ENCODE measurements at regions not wholly inside any gene's neighbourhood (a gene's known extent, or its start where the extent isn't known, plus 50 kb on each side); places are given as distances from the start of the nearest gene placed in this dataset.

DNA sequence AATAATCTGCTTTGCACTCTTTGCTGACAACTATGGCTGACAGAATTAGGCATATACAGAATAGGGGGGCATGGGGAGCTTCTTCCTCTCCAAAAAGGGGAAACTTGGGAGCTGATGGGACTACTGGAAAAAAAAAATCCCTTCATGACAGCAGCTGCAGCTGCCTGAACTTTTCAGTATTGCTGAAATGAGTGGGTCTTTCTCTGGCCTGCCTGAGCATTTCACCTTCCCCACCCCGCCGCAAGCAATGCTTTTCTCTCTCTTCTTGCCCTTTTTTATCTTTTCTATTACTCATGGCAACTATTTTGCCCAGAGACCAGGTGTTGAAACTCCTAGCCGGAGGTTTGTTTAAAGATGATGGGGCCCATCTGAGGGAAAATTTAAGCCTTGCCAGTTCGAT lies 244.9 kb downstream of the SEMA3D start:
- H4K91ac ChIP-seq (ENCODE audit: low read depth, low read length, poor library complexity), result no peak overlapping the region
- no peak overlapping the region for H4K8ac ChIP-seq (ENCODE audit: low read depth, low read length)
- no peak overlapping the region for H2BK120ac ChIP-seq (ENCODE audit: low read depth, low read length)
- no peak overlapping the region for H3K4me3 ChIP-seq (ENCODE audit: low read length in 2 of 2)
- no CpG with 5 or more reads among the region's 4 CpGs for WGBS, 2 donors (ENCODE audit: extremely low coverage in 2 of 2, insufficient read length in 2 of 2, insufficient replicate concordance in 1 of 2)
- H3K4me1 ChIP-seq (ENCODE audit: control insufficient read depth in 2 of 2, insufficient read depth in 1 of 2, low read depth in 1 of 2, low read length in 2 of 2), result no peaks in the 10 kb centered on the region
- no peak overlapping the region for H3K14ac ChIP-seq (ENCODE audit: low read length)
- H2BK15ac ChIP-seq (ENCODE audit: low read length), result no peak overlapping the region
- no peak overlapping the region for H2BK5ac ChIP-seq (ENCODE audit: low read length)
- no peak overlapping the region for H3K18ac ChIP-seq (ENCODE audit: low read length)
- no peaks in the 10 kb centered on the region for H3K9me3 ChIP-seq (replicated peaks in 1 of 2; ENCODE audit: control insufficient read depth in 2 of 2, insufficient read depth in 1 of 2, low read depth in 1 of 2, low read length in 2 of 2)
- no peak for DNase-seq (ENCODE audit: low spot score)
- no peaks in the 10 kb centered on the region for H3K79me1 ChIP-seq (ENCODE audit: low read depth, low read length)
- no peak overlapping the region for H2BK12ac ChIP-seq (ENCODE audit: low read length)
- H3K4me2 ChIP-seq (ENCODE audit: insufficient read depth, low read length, poor library complexity, severe bottlenecking), result no peak overlapping the region
- peak overlapping the region; percentile 37 for H2AFZ ChIP-seq (ENCODE audit: low read length)
- H3K9ac ChIP-seq (ENCODE audit: low read depth, low read length, poor library complexity), result no peak overlapping the region
- no peak overlapping the region for H3K23ac ChIP-seq (ENCODE audit: low read depth, low read length, poor library complexity)
- no peaks in the 10 kb centered on the region for H3K27me3 ChIP-seq (ENCODE audit: control insufficient read depth in 3 of 3, insufficient read depth in 3 of 3, low read depth in 1 of 3, low read length in 3 of 3)
- no peak overlapping the region for H3K27ac ChIP-seq (replicated peaks; ENCODE audit: low read length)
- H3K36me3 ChIP-seq (replicated peaks in 1 of 2; ENCODE audit: control insufficient read depth in 2 of 2, insufficient read depth in 2 of 2, low read length in 2 of 2), result no peaks in the 10 kb centered on the region
- no peak overlapping the region for H3K4ac ChIP-seq (ENCODE audit: low read length)
- no peak overlapping the region for H2AK5ac ChIP-seq (ENCODE audit: low read depth, low read length)

DNA sequence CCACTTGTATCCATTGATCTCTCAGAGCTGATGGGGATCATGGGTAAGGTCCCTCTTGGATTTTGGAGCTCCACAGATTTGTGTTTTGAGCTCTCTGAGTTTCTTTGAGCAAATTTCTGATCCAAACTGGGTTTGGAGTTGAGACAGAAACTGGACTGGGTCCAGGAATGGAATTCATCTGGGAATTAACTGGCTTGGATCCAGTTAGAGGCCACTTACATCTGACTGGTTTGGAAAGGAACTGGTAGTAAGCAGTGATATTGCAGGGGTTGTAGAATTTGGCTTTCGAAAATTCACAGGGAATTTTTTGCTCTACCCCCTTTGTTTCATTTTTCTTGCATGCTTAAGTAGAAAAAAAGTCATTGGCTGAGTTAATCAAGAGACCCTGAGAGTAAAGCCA lies 245.6 kb downstream of the SEMA3D start:
- H3K14ac ChIP-seq (ENCODE audit: low read length), result no peak overlapping the region
- no peak overlapping the region for H2AFZ ChIP-seq (ENCODE audit: low read length)
- no peak overlapping the region for H2BK12ac ChIP-seq (ENCODE audit: low read length)
- H4K8ac ChIP-seq (ENCODE audit: low read depth, low read length), result no peak overlapping the region
- H3K18ac ChIP-seq (ENCODE audit: low read length), result no peak overlapping the region
- H2BK5ac ChIP-seq (ENCODE audit: low read length), result no peak overlapping the region
- H2BK15ac ChIP-seq (ENCODE audit: low read length), result no peak overlapping the region
- no peak overlapping the region for H2AK5ac ChIP-seq (ENCODE audit: low read depth, low read length)
- H3K79me1 ChIP-seq (ENCODE audit: low read depth, low read length), result no peaks in the 10 kb centered on the region
- no peaks in the 10 kb centered on the region for H3K27me3 ChIP-seq (ENCODE audit: control insufficient read depth in 3 of 3, insufficient read depth in 3 of 3, low read depth in 1 of 3, low read length in 3 of 3)
- H3K4ac ChIP-seq (ENCODE audit: low read length), result no peak overlapping the region
- no peaks in the 10 kb centered on the region for H3K4me1 ChIP-seq (ENCODE audit: control insufficient read depth in 2 of 2, insufficient read depth in 1 of 2, low read depth in 1 of 2, low read length in 2 of 2)
- no peaks in the 10 kb centered on the region for H3K36me3 ChIP-seq (replicated peaks in 1 of 2; ENCODE audit: control insufficient read depth in 2 of 2, insufficient read depth in 2 of 2, low read length in 2 of 2)
- H3K9ac ChIP-seq (ENCODE audit: low read depth, low read length, poor library complexity), result no peak overlapping the region
- no peak for DNase-seq (ENCODE audit: low spot score)
- no peaks in the 10 kb centered on the region for H3K9me3 ChIP-seq (replicated peaks in 1 of 2; ENCODE audit: control insufficient read depth in 2 of 2, insufficient read depth in 1 of 2, low read depth in 1 of 2, low read length in 2 of 2)
- no peak overlapping the region for H3K27ac ChIP-seq (replicated peaks; ENCODE audit: low read length)
- no peak overlapping the region for H3K4me2 ChIP-seq (ENCODE audit: insufficient read depth, low read length, poor library complexity, severe bottlenecking)
- no peak overlapping the region for H3K23ac ChIP-seq (ENCODE audit: low read depth, low read length, poor library complexity)
- no peak overlapping the region for H4K91ac ChIP-seq (ENCODE audit: low read depth, low read length, poor library complexity)
- no peak overlapping the region for H2BK120ac ChIP-seq (ENCODE audit: low read depth, low read length)
- WGBS, 2 donors (ENCODE audit: extremely low coverage in 2 of 2, insufficient read length in 2 of 2, insufficient replicate concordance in 1 of 2), result no CpG with 5 or more reads among the region's 1 CpG
- no peak overlapping the region for H3K4me3 ChIP-seq (ENCODE audit: low read length in 2 of 2)

DNA sequence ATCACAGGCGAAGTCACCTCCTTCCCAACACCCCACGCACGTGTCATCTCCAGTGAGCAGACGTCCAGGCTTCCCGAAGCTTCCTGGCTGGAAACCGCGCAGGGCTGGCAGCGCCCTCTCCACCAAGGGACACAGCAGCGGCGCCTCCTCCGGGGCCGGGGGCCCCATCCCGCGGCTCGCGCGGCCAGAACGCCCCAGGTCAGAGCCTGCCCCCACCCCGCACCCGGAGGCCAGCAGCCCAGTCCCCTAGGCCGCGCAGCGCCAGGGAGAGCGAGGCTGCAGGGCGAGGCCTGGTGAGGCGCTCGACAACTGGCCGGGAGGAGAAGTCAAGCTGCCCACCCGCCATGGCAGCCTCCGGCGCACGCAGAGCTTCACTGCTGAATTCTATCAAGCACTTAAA lies 247.0 kb downstream of the SEMA3D start:
- Histone ChIP-seq H3K9ac (ENCODE audit: low read depth, low read length, poor library complexity) (no peak overlapping the region), H3K4me2 (ENCODE audit: insufficient read depth, low read length, poor library complexity, severe bottlenecking) (no peak overlapping the region), H4K8ac (ENCODE audit: low read depth, low read length) (no peak overlapping the region), H2AK5ac (ENCODE audit: low read depth, low read length) (no peak overlapping the region), H2BK5ac (ENCODE audit: low read length) (no peak overlapping the region), H3K4ac (ENCODE audit: low read length) (no peak overlapping the region), H2BK12ac (ENCODE audit: low read length) (peak overlapping the region; percentile 16), H3K4me1 (ENCODE audit: control insufficient read depth in 2 of 2, insufficient read depth in 1 of 2, low read depth in 1 of 2, low read length in 2 of 2) (no peaks in the 10 kb centered on the region), H4K91ac (ENCODE audit: low read depth, low read length, poor library complexity) (no peak overlapping the region), H2AFZ (ENCODE audit: low read length) (no peak overlapping the region), H3K23ac (ENCODE audit: low read depth, low read length, poor library complexity) (peak overlapping the region; percentile 31), H3K18ac (ENCODE audit: low read length) (peak overlapping the region; percentile 35), H3K27ac (replicated peaks; ENCODE audit: low read length) (no peak overlapping the region), H3K36me3 (replicated peaks in 1 of 2; ENCODE audit: control insufficient read depth in 2 of 2, insufficient read depth in 2 of 2, low read length in 2 of 2) (no peaks in the 10 kb centered on the region), H2BK120ac (ENCODE audit: low read depth, low read length) (no peak overlapping the region), H3K14ac (ENCODE audit: low read length) (no peak overlapping the region), H2BK15ac (ENCODE audit: low read length) (no peak overlapping the region), H3K27me3 (ENCODE audit: control insufficient read depth in 3 of 3, insufficient read depth in 3 of 3, low read depth in 1 of 3, low read length in 3 of 3) (no peaks in the 10 kb centered on the region), H3K4me3 (ENCODE audit: low read length in 2 of 2) (peak overlapping the region in 1 of 2 donors; percentile 60), H3K9me3 (replicated peaks in 1 of 2; ENCODE audit: control insufficient read depth in 2 of 2, insufficient read depth in 1 of 2, low read depth in 1 of 2, low read length in 2 of 2) (no peaks in the 10 kb centered on the region), H3K79me1 (ENCODE audit: low read depth, low read length) (no peaks in the 10 kb centered on the region)
- DNase-seq (ENCODE audit: low spot score), result no peak
- no CpG with 5 or more reads among the region's 32 CpGs for WGBS, 2 donors (ENCODE audit: extremely low coverage in 2 of 2, insufficient read length in 2 of 2, insufficient replicate concordance in 1 of 2)

DNA sequence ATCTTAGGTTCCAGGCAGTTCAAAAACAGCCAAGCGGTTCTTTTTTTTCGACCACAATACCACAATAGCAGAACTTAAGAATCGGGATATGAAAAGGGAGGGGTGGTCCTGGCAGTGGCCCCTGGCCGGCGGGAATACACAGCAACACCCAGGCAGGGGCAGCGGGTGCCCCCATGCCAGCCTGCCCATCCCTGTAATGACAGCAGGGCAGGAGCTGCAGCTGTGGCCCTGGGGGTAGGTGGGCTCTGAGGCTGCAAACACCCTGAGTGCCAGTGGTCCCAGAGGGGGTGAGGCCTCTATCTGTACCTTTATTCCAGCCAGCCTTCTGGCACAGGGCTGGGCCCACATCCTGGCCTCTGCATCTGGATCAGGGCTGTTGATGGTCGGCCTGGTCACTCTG lies 247.4 kb downstream of the SEMA3D start:
- H3K14ac ChIP-seq (ENCODE audit: low read length), result no peak overlapping the region
- WGBS, 2 donors (ENCODE audit: extremely low coverage in 2 of 2, insufficient read length in 2 of 2, insufficient replicate concordance in 1 of 2), result no CpG with 5 or more reads among the region's 7 CpGs
- H3K4ac ChIP-seq (ENCODE audit: low read length), result no peak overlapping the region
- H4K91ac ChIP-seq (ENCODE audit: low read depth, low read length, poor library complexity), result no peak overlapping the region
- no peaks in the 10 kb centered on the region for H3K9me3 ChIP-seq (replicated peaks in 1 of 2; ENCODE audit: control insufficient read depth in 2 of 2, insufficient read depth in 1 of 2, low read depth in 1 of 2, low read length in 2 of 2)
- no peak overlapping the region for H3K4me2 ChIP-seq (ENCODE audit: insufficient read depth, low read length, poor library complexity, severe bottlenecking)
- no peak overlapping the region for H2BK120ac ChIP-seq (ENCODE audit: low read depth, low read length)
- peak overlapping the region; percentile 31 for H3K23ac ChIP-seq (ENCODE audit: low read depth, low read length, poor library complexity)
- no peak overlapping the region for H3K4me3 ChIP-seq (ENCODE audit: low read length in 2 of 2)
- H2BK15ac ChIP-seq (ENCODE audit: low read length), result no peak overlapping the region
- H2BK5ac ChIP-seq (ENCODE audit: low read length), result no peak overlapping the region
- H3K79me1 ChIP-seq (ENCODE audit: low read depth, low read length), result no peaks in the 10 kb centered on the region
- H3K9ac ChIP-seq (ENCODE audit: low read depth, low read length, poor library complexity), result no peak overlapping the region
- no peak for DNase-seq (ENCODE audit: low spot score)
- no peak overlapping the region for H2AK5ac ChIP-seq (ENCODE audit: low read depth, low read length)
- no peaks in the 10 kb centered on the region for H3K36me3 ChIP-seq (replicated peaks in 1 of 2; ENCODE audit: control insufficient read depth in 2 of 2, insufficient read depth in 2 of 2, low read length in 2 of 2)
- H3K18ac ChIP-seq (ENCODE audit: low read length), result no peak overlapping the region
- no peak overlapping the region for H4K8ac ChIP-seq (ENCODE audit: low read depth, low read length)
- no peak overlapping the region for H2AFZ ChIP-seq (ENCODE audit: low read length)
- H3K27me3 ChIP-seq (ENCODE audit: control insufficient read depth in 3 of 3, insufficient read depth in 3 of 3, low read depth in 1 of 3, low read length in 3 of 3), result no peaks in the 10 kb centered on the region
- H3K27ac ChIP-seq (replicated peaks; ENCODE audit: low read length), result no peak overlapping the region
- H2BK12ac ChIP-seq (ENCODE audit: low read length), result no peak overlapping the region
- H3K4me1 ChIP-seq (ENCODE audit: control insufficient read depth in 2 of 2, insufficient read depth in 1 of 2, low read depth in 1 of 2, low read length in 2 of 2), result no peaks in the 10 kb centered on the region

Measured in neuronal stem cell (in vitro differentiated cells).